Gastroesophageal sphincter (tissue), 3 donors: ENCODE measurements at regions not wholly inside any gene's neighbourhood (a gene's known extent, or its start where the extent isn't known, plus 50 kb on each side); places are given as distances from the start of the nearest gene placed in this dataset.

Source experiments
- EP300 ChIP-seq: sonication (generic); formaldehyde crosslinking; IDR thresholded peaks from one replicate; pipeline ENCODE4 v1.6.1; 2017; ENCODE audit warnings: antibody characterized with exemption, mild to moderate bottlenecking
- TF ChIP-seq, protein P1 (sequence below), 4 experiments: fragments of 200-600 bp in 2 of 4; fragments of 450-650 bp in 2 of 4; sonication (generic) in 1 of 4; IDR thresholded peaks; one replicate each; pipeline ENCODE4 v1.5.1; 2017 to 2019; ENCODE audit warnings: antibody characterized with exemption in 4 of 4, mild to moderate bottlenecking in 2 of 4, moderate library complexity in 2 of 4

DNA sequence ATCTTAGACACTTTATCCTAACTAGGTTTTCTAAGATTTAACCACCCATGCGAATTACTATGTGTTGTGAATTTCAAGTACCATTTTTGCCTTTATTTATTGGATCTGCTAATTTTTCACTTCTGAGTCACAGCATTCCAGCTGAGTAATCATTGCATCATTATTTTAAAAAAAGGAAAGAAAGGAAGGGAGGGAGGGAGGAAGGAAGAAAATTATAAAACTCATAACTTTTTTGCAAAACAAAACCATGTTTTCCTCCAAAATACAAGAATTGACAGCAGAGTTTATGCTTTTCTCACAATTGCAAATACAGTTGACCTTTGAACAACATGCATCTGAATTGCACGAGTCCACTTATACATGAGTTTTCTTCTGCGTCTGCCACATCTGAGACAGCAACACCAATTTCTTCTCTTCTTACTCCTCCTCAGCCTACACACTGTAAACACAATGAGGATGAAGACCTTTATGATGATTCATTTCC, 651.4 kb upstream of the NECTIN3 start:
- TF ChIP-seq, protein P1, sequence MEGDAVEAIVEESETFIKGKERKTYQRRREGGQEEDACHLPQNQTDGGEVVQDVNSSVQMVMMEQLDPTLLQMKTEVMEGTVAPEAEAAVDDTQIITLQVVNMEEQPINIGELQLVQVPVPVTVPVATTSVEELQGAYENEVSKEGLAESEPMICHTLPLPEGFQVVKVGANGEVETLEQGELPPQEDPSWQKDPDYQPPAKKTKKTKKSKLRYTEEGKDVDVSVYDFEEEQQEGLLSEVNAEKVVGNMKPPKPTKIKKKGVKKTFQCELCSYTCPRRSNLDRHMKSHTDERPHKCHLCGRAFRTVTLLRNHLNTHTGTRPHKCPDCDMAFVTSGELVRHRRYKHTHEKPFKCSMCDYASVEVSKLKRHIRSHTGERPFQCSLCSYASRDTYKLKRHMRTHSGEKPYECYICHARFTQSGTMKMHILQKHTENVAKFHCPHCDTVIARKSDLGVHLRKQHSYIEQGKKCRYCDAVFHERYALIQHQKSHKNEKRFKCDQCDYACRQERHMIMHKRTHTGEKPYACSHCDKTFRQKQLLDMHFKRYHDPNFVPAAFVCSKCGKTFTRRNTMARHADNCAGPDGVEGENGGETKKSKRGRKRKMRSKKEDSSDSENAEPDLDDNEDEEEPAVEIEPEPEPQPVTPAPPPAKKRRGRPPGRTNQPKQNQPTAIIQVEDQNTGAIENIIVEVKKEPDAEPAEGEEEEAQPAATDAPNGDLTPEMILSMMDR (IDR thresholded peaks at IDR 0.05), result no peak
- no peak for TF ChIP-seq EP300
